ENCODE measurements at regions not wholly inside any gene's neighbourhood (a gene's known extent, or its start where the extent isn't known, plus 50 kb on each side); places are given as distances from the start of the nearest gene placed in this dataset.

DNA sequence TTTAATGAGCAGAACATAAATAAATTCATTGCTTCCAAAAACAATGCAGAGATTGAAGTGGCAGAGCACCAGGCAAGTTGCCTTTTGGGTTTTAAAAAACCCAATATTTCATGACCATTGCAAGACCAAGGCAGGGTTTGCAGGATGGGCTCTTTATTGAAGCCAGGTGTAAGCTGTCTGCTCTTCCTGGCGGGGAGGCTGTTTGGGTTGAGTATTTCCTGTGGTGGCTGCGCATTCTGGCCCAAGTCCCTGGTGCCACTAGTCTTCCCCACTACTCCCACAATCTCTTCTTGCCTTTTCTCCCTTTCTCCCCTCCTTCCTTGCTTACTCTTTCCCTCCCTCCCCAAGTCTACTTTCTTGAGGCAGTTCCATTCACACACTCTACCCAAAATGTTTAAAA lies 116.4 kb downstream of the AKAP11 start:
- TF ChIP-seq TBL1XR1 (IDR thresholded peaks at IDR 0.05; ENCODE audit: low read depth, low read length) (no peak), CREM (IDR thresholded peaks at IDR 0.05; ENCODE audit: low read depth) (no peak)
